CD14-positive monocyte (primary cell): ENCODE measurements at regions not wholly inside any gene's neighbourhood (a gene's known extent, or its start where the extent isn't known, plus 50 kb on each side); places are given as distances from the start of the nearest gene placed in this dataset.

Experiments
- DNase-seq, 3 donors: peaks; one replicate each; pipeline ENCODE4 v3.0.0-alpha.2; 2011 to 2022
- H2AFZ ChIP-seq: 2 replicates; pipeline ENCODE4 v1.6.0; 2012; ENCODE audit warnings: mild to moderate bottlenecking, low read depth, low read length, inconsistent platforms; ENCODE audit not compliant: insufficient read depth, poor library complexity, severe bottlenecking
- H3K27ac ChIP-seq, 2 donors: 1 replicate in 1 of 2; 2 replicates in 1 of 2; pipeline ENCODE4 v1.5.1; 2012 to 2013; ENCODE audit warnings: low read length in 2 of 2, control low read depth in 1 of 2, inconsistent platforms in 1 of 2, low read depth in 1 of 2, mild to moderate bottlenecking in 1 of 2
- H3K27me3 ChIP-seq, 2 donors: one replicate each; pipeline versions ENCODE4 v1.6.0 to v1.6.1; 2011 to 2013; ENCODE audit warnings: low read length in 2 of 2; ENCODE audit not compliant: control insufficient read depth in 2 of 2, insufficient read depth in 2 of 2
- H3K36me3 ChIP-seq, 2 donors: replicated peaks in 1 of 2; 1 replicate in 1 of 2; 2 replicates in 1 of 2; pipeline versions ENCODE4 v1.5.1 to v1.6.1; 2012 to 2013; ENCODE audit warnings: low read length in 2 of 2, control low read depth in 1 of 2, inconsistent platforms in 1 of 2, mild to moderate bottlenecking in 1 of 2; ENCODE audit not compliant: insufficient read depth in 2 of 2, control insufficient read depth in 1 of 2
- H3K4me1 ChIP-seq, 2 donors: 1 replicate in 1 of 2; 2 replicates in 1 of 2; pipeline versions ENCODE4 v1.5.1 to v1.6.1; 2012 to 2013; ENCODE audit warnings: low read length in 2 of 2, control low read depth in 1 of 2, inconsistent platforms in 1 of 2, mild to moderate bottlenecking in 1 of 2, moderate library complexity in 1 of 2; ENCODE audit not compliant: insufficient read depth in 2 of 2, control insufficient read depth in 1 of 2
- H3K4me2 ChIP-seq: replicated peaks from 2 replicates; pipeline ENCODE3; 2012; ENCODE audit warnings: low read length, moderate library complexity, mild to moderate bottlenecking; ENCODE audit not compliant: poor library complexity, severe bottlenecking; ENCODE audit errors: extremely low read depth
- H3K4me3 ChIP-seq, 3 experiments: fragments of 200-600 bp in 1 of 3; sonication (generic) in 1 of 3; replicated peaks in 1 of 3; 1 replicate in 2 of 3; 2 replicates in 1 of 3; pipeline ENCODE4 v1.5.1; 2011 to 2013; ENCODE audit warnings: low read length in 3 of 3, mild to moderate bottlenecking in 3 of 3, control low read depth in 2 of 3, low read depth in 2 of 3, inconsistent platforms in 1 of 3, moderate library complexity in 1 of 3
- H3K79me2 ChIP-seq: 2 replicates; pipeline ENCODE4 v1.6.0; 2012; ENCODE audit warnings: mild to moderate bottlenecking, control low read depth, inconsistent platforms, low read length, moderate library complexity; ENCODE audit not compliant: insufficient read depth
- H3K9ac ChIP-seq: 2 replicates; pipeline ENCODE4 v1.6.0; 2017; ENCODE audit warnings: low read length, mild to moderate bottlenecking; ENCODE audit not compliant: insufficient read depth, poor library complexity, severe bottlenecking
- H3K9me3 ChIP-seq, 2 donors: replicated peaks in 1 of 2; 1 replicate in 1 of 2; 2 replicates in 1 of 2; pipeline versions ENCODE4 v1.5.1 to v1.6.1; 2012 to 2013; ENCODE audit warnings: low read length in 2 of 2, control low read depth in 1 of 2; ENCODE audit not compliant: control insufficient read depth in 1 of 2, insufficient read depth in 1 of 2
- H4K20me1 ChIP-seq: 2 replicates; pipeline ENCODE4 v1.6.0; 2012; ENCODE audit warnings: mild to moderate bottlenecking, low read length, control low read depth, moderate library complexity; ENCODE audit not compliant: insufficient read depth
- H3K27ac Mint-ChIP-seq, 7 donors: one replicate each; pipeline ENCODE4 v1.8.0; 2020; ENCODE audit warnings: mild to moderate bottlenecking in 7 of 7, mixed read lengths in 7 of 7, moderate library complexity in 6 of 7, inconsistent platforms in 2 of 7
- H3K27me3 Mint-ChIP-seq, 3 donors: one replicate each; pipeline ENCODE4 v1.8.0; 2021 to 2022; ENCODE audit warnings: low read depth in 3 of 3, mild to moderate bottlenecking in 3 of 3, mixed read lengths in 3 of 3, moderate library complexity in 3 of 3, inconsistent platforms in 1 of 3
- H3K36me3 Mint-ChIP-seq, 2 donors: one replicate each; pipeline ENCODE4 v1.8.0; 2020; ENCODE audit warnings: mixed read lengths in 2 of 2, inconsistent platforms in 1 of 2, mild to moderate bottlenecking in 1 of 2
- H3K4me1 Mint-ChIP-seq: one replicate; pipeline ENCODE4 v1.8.0; 2020; ENCODE audit warnings: mild to moderate bottlenecking, mixed read lengths
- H3K4me3 Mint-ChIP-seq, 2 donors: one replicate each; pipeline ENCODE4 v1.8.0; 2020; ENCODE audit warnings: mild to moderate bottlenecking in 2 of 2, mixed read lengths in 2 of 2, moderate library complexity in 1 of 2
- H3K9me3 Mint-ChIP-seq, 7 donors: one replicate each; pipeline ENCODE4 v1.8.0; 2020 to 2022; ENCODE audit warnings: mixed read lengths in 7 of 7, mild to moderate bottlenecking in 6 of 7, moderate library complexity in 6 of 7, inconsistent platforms in 2 of 7
- WGBS: methylation state at CpG from one replicate; pipeline ENCODE4 v1.1.5; 2013; ENCODE audit warnings: missing lambda C conversion rate; ENCODE audit not compliant: insufficient coverage; 5-methylcytosine and 5-hydroxymethylcytosine counted together
- intact Hi-C, 2 donors: fragments of 100-400 bp; cut with micrococcal nuclease; formaldehyde crosslinking; loops; one replicate each; pipeline versions ENCODE4 v1.15.0 to v1.15.1; 2023
- TF ChIP-seq, protein P1 (sequence below): fragments of 200-600 bp; IDR thresholded peaks from one replicate; pipeline ENCODE4 v1.8.0; 2022; ENCODE audit warnings: antibody characterized with exemption, mild to moderate bottlenecking

DNA sequence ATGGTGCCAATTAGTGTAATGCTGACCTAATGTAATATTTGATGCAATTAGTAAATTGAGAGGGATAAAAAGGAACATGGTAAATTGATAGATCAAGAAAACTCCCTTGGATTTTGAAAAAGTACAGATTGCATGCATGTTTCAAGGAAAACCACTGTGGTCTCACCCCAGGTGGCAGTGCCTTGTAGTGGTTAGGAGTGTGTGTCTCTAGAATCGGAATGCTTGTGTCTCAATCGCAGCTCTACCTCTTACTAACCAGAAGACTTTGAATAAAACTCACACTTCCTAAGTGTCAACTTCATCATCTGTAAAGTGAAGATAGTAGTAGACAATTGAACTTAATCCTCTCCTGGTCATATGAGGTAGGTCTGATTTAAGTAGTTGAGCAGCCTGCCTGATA, 128.9 kb upstream of the GOT2 start:
- WGBS: no CpG with 5 or more reads among the region's 2 CpGs
- Mint-ChIP-seq H3K27ac (no peak overlapping the region), H3K27me3 (peaks cover 3 to 4% (median 4%) of the 10 kb centered on the region in 3 donors), H3K4me1 (peaks cover 14% of the 10 kb centered on the region), H3K4me3 (no peak overlapping the region), H3K36me3 (no peaks in the 10 kb centered on the region), H3K9me3 (peaks cover 0 to 4% (median 0%) of the 10 kb centered on the region in 7 donors)
- intact Hi-C loops: no loop called here
- Histone ChIP-seq H3K36me3 (no peaks in the 10 kb centered on the region), H3K79me2 (no peaks in the 10 kb centered on the region), H3K27ac (no peak overlapping the region), H3K4me2 (no peak overlapping the region), H3K9me3 (no peaks in the 10 kb centered on the region), H3K27me3 (no peaks in the 10 kb centered on the region), H3K4me1 (peaks cover 3 to 6% of the 10 kb centered on the region in 2 donors), H3K4me3 (no peak overlapping the region), H2AFZ (no peak overlapping the region), H4K20me1 (no peaks in the 10 kb centered on the region), H3K9ac (no peak overlapping the region)
- DNase-seq: no peak
- TF ChIP-seq, protein P1, sequence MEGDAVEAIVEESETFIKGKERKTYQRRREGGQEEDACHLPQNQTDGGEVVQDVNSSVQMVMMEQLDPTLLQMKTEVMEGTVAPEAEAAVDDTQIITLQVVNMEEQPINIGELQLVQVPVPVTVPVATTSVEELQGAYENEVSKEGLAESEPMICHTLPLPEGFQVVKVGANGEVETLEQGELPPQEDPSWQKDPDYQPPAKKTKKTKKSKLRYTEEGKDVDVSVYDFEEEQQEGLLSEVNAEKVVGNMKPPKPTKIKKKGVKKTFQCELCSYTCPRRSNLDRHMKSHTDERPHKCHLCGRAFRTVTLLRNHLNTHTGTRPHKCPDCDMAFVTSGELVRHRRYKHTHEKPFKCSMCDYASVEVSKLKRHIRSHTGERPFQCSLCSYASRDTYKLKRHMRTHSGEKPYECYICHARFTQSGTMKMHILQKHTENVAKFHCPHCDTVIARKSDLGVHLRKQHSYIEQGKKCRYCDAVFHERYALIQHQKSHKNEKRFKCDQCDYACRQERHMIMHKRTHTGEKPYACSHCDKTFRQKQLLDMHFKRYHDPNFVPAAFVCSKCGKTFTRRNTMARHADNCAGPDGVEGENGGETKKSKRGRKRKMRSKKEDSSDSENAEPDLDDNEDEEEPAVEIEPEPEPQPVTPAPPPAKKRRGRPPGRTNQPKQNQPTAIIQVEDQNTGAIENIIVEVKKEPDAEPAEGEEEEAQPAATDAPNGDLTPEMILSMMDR: no peak

DNA sequence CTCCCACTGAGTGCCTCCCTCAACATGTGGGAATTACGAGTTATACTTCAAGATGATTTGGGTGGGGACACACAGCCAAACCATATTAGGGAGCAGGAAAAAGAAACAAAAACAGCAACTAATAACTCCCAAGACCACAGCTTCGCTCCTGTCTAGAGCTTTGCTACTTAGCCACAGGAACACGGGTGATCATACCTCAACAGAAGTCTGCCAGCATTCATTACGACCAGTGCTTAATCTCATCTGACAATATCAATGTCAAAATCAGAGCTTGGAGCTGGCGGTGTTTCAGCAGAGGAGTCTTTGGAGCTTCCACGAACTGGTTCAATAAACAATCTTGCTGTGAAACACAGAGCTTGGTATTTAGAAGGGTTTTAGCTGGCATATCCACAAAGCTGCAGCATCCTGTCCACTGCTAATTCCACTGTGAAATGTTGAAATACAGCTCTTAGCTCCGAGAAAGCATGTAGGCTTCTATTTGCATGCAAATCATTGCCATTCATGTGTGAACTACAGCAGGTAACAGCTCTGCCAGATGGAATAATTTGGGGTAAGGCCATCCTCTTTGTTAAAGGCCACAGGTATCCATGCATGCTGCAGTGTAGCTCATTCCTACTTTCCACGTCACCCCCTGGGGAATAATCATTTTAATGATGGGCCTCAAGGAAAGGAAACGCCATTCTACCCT, 128.4 kb upstream of the GOT2 start:
- no peak overlapping the region for H3K27ac ChIP-seq
- Mint-ChIP-seq H3K9me3 (peaks cover 0 to 4% (median 0%) of the 10 kb centered on the region in 7 donors), H3K36me3 (no peaks in the 10 kb centered on the region), H3K27ac (no peak overlapping the region), H3K27me3 (peaks cover 3 to 4% (median 3%) of the 10 kb centered on the region in 3 donors), H3K4me1 (peaks cover 14% of the 10 kb centered on the region), H3K4me3 (no peak overlapping the region)
- H3K9me3 ChIP-seq: no peaks in the 10 kb centered on the region
- H3K4me1 ChIP-seq: peaks cover 3 to 6% of the 10 kb centered on the region in 2 donors
- WGBS: 89% methylated on average over 6 of the region's 9 CpGs
- H3K4me3 ChIP-seq: no peak overlapping the region
- no peaks in the 10 kb centered on the region for H3K79me2 ChIP-seq
- no peaks in the 10 kb centered on the region for H3K27me3 ChIP-seq
- no peak overlapping the region for H2AFZ ChIP-seq
- no peak overlapping the region for H3K4me2 ChIP-seq
- no peak for DNase-seq
- intact Hi-C loops: no loop called here
- H4K20me1 ChIP-seq: no peaks in the 10 kb centered on the region
- TF ChIP-seq, protein P1: no peak
- no peak overlapping the region for H3K9ac ChIP-seq
- no peaks in the 10 kb centered on the region for H3K36me3 ChIP-seq
